NCI-H1436 treated with DMSO at 0.1 percent for 48 hours (cell line): ENCODE measurements at regions not wholly inside any gene's neighbourhood (a gene's known extent, or its start where the extent isn't known, plus 50 kb on each side); places are given as distances from the start of the nearest gene placed in this dataset.
"Not testable (repeated sequence)": the region's sequence is repeated elsewhere in the genome, so short reads cannot be mapped to it uniquely, and the experiment has no call there.

Experiments
- DNase-seq: peaks from one replicate; lab custom pipeline; 2025; lab: John Stamatoyannopoulos, UW

- peak; percentile 15 for DNase-seq
Measured at GRCh38 chr21:24514081-24514733, 1093.1 kb downstream of the MRPL39 start.

- DNase-seq: no peak
Measured at GRCh38 chr21:24509131-24509530, 1098.2 kb downstream of the MRPL39 start.

- DNase-seq: no peak
Measured at GRCh38 chr21:24486973-24487372, 1120.3 kb downstream of the MRPL39 start.

DNA sequence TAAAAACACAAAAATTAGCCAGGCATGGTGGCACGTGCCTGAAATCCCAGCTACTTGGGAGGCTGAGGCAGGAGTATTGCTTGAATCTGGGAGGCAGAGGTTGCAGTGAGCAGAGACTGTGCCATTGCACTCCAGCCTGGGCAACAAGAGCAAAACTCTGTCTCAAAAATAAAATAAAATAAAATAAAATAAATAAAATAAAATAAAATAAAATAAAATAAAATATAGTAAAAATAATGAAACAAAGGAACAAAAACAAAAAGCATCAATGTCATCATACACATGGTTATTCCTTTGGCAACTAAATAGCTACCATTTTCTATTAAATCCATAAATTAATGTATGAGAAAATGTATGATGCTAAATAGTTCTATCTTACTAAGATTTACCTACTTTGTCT lies 1123.9 kb downstream of the MRPL39 start:
- not testable (repeated sequence) for DNase-seq

DNA sequence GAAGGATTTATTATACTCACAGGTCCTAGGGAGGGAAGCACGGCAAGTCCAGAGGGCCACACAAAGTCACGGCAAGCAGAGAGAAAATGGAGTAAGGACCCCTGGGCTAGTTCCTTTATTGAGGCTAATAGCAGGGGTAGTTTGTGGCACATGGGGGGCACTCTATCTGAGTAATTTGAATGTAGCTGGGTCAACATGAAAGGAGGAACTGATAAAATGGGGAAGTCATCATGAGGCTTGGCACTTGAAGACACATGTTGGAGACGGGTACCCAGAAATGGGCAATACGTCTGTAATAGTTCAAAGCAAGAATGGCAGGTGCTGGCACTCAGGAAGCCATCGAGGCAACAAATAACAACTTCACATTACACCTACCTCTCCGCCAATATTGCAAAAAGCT lies 1136.4 kb downstream of the MRPL39 start:
- no peak for DNase-seq

DNA sequence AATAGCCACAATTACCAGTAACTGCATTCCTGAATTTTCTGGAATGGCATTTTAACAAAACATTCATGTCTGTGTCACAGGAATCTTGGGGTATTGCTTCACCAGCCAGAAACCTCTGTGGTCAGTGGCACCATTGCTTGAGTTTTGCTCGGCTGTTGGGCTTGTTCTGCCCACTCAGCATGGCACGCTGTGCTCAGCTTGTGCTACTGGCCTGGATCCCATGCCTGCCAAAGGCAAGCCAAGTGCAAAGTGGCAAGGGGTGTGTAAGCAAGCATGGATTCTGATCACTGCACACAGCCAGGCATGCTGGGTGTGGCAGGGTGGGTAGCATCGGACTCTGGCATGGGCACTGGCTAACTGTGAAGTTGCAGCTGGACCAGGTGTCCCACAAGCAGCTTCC lies 1150.9 kb downstream of the MRPL39 start:
- DNase-seq: no peak

GRCh38 chr21:24450119-24450518 lies 1157.2 kb downstream of the MRPL39 start:
- DNase-seq: no peak

GRCh38 chr21:24445517-24445916 lies 1161.8 kb downstream of the MRPL39 start:
- DNase-seq: no peak

DNA sequence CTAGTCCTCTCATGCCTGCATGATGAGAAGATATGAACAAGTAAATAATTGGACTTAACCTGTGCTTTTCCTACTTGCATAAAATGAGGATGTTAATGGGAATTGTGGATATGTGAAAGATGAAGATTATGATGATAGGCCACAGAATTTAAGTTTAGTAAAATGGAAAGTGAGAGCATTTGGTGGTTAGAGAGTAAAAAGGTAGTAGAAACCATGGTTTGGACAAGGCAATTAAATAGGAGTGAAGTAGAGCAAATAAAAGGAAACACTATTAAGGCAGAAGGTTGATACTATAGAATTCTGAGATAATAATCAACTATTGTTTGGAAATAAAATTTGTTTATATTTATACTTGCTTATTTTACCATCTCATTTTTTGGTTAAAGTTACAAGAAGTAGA lies 1162.5 kb downstream of the MRPL39 start:
- no peak for DNase-seq

GRCh38 chr21:24436236-24436635 lies 1171.0 kb downstream of the MRPL39 start:
- DNase-seq: no peak

DNA sequence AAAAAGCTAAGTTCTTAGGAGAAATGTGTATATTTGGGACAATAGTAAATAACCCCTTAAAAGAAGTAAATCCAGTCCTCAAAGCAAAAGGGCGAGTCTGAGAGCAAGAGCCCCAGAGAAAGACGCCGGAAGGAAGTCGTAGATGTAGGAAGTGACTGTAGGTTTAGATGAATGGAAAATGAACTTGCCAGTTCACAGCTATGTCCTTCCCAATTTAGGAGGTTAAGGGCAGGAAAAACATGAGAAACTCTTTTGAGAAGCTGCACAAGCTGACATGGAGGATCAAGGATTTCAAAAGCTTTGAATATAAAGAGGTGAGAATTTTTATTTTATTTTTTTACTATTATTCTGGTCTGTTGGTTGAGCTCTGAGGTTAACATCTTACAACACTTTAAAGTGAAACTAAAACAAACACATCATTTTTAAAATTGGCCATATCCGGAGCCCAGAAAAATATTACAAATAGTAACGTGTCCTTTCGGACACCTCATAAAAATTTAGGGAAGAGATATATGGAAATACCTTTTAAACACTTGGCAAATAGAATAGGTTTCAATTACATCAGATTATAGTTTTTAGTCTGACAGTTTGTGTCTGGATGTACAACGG lies 1178.6 kb downstream of the MRPL39 start:
- no peak for DNase-seq

DNA sequence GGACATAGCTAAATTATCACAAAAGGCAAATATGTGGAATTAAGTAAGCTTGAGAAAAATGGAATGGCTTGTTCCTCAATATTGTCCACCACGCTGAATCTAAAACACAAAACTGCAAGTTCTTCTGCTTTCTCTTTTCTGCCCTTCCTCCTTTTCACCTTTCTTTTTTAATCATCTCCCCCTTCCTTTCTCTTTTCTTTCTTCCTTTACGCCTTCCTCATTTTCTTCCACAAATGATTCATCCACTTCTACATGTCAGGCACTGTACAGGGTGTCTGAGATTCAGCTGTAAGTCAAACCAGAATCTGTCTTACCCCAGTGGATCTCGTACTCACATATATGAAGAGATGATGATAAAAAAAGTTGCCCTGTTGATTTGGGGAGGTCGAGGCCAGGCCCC lies 1182.5 kb downstream of the MRPL39 start:
- no peak for DNase-seq

DNA sequence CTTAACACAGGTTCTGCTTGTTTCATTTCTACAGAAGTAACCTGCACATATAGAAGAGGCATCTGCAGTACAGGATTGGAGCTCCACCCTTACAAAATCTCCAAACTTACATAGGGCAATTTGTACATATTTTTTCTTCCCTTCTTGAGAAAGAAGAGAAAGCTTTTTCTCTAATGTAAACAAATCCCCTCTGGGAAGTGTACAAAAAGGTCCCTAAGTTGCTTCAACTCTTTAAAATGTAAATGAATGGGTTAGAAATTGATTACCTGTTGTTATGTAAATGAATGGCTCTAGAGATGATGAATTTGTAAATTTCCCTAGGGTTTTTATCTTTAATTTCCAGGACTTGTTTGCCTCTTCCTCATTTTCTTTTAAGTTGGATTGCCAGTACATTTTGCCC lies 1183.7 kb downstream of the MRPL39 start:
- no peak for DNase-seq

GRCh38 chr21:24420689-24421088 lies 1186.6 kb downstream of the MRPL39 start:
- DNase-seq: no peak

- not testable (repeated sequence) for DNase-seq
Measured at GRCh38 chr21:24419641-24420040, 1187.6 kb downstream of the MRPL39 start.

- no peak for DNase-seq
Measured at GRCh38 chr21:24418671-24419070, 1188.6 kb downstream of the MRPL39 start.

GRCh38 chr21:24411429-24411828 lies 1195.9 kb downstream of the MRPL39 start:
- DNase-seq: no peak

GRCh38 chr21:24403221-24403620 lies 1204.1 kb downstream of the MRPL39 start:
- no peak for DNase-seq

DNA sequence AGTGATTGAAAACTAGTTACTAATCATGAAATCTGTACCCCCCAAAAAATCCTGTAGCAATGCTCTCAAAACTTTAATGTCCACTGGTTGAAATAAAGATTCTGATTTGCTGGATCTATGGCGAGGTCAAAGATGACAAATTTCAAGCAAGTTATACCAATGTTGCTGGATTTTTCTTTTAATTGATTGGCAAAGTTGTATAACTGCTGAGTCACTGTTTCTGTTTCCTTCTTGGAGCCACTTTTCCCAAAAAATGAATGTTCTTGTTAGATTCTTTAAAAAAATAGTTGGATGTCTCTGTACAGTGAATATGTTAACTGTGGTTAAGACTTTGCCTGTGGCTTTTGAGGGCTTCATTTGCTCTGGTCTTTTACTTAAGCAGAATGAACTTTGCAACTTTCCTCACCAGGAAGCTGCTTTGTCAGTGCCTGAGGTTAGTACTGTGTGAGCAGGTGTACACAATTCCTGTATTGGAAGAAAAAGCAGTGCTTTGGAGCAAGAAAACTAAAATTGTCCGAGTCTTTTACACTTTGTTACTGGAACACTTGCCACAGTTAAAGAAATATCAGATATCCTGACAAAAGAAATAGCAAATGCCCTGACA lies 1211.9 kb downstream of the MRPL39 start:
- DNase-seq: no peak

DNA sequence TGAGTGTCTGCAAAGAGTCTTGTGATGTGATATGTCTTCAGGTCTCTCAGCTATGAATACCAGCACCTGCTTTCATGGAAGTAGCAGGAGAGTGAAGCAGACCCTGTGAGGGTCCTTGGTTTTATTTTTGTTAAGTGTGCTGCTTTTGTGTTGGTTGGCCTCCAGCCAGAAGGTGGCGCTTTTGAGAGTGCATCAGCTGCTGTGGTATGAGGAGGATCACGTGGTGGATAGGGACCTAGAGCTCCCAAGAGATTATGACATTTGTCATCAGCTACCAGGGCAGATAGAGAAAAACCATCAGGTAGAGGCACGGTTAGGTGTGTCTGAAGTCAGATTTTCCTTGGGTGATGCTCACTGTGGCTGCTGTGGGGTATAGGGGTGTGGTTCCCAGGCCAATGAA lies 1232.1 kb downstream of the MRPL39 start:
- no peak for DNase-seq

- DNase-seq: no peak
Measured at GRCh38 chr21:24372506-24372905, 1234.8 kb downstream of the MRPL39 start.

DNA sequence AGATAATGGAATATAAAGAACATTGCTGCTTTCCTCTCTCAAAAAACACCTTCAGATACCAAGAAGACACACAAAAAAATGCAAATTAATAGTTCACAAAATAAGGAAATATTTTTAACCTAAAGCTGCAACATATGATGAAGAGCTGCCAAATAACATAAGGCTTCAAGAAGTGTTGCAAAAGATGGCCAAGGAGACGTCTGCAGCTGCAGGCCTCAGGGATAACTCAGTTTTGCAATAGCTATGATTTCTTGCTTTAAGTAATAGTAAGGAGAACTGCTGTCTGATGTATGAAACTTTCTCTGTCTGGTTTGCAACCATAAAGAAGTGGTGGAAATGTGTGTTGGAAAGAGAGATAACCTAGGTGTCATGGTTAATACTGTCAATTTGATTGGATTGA lies 1237.5 kb downstream of the MRPL39 start:
- DNase-seq: no peak

DNA sequence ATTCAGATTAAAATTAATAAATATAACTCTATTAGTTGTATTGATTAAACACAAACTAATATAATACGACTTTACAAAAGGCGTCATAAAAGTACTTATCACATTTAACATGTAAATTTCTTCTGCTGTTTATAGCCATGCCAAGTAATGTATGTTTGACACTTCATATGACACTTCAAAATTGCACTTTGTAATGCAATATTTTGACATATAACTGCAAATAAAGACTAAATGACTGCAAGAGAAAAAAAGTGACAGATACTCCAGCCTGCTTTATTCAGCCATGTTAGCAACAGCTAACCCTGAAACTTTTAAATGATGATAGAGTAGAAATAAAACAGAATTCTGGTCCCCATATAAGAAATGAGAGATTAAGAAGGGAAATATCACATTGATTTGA lies 1238.0 kb downstream of the MRPL39 start:
- DNase-seq: no peak

DNA sequence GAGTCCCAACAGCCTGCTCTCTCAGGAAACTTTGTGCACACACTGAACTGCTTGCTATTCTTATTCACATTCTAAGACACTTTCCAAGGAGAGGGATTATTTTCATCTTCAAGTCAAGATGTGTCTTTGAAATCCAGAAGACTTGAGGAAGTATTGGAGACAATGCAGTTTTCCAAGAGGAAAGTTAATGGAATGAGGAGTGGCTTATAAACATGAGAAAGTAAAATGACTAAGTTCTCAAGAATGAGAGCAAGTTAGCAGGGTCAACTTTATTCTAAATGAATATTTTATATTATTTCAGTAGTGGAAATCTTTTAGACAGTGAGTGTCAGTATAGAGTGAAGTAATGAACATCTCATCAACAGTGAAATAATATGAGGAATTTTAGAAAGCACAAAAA lies 1239.3 kb downstream of the MRPL39 start:
- DNase-seq: no peak
